Kidney epithelial cell (primary cell): ENCODE measurements at regions not wholly inside any gene's neighbourhood (a gene's known extent, or its start where the extent isn't known, plus 50 kb on each side); places are given as distances from the start of the nearest gene placed in this dataset.
A peak's percentile ranks its signal among the peaks of the same experiment; 100 is the strongest.

Experiments used
- DNase-seq: peaks from one replicate; pipeline ENCODE4 v3.0.0-alpha.2; 2010; ENCODE audit warnings: low read depth
- H3K27me3 ChIP-seq: 2 replicates; pipeline ENCODE4 v1.6.0; 2011; ENCODE audit warnings: low read length; ENCODE audit not compliant: control insufficient read depth, insufficient read depth
- H3K36me3 ChIP-seq: 2 replicates; pipeline ENCODE4 v1.5.1; 2011; ENCODE audit warnings: low read length; ENCODE audit not compliant: control insufficient read depth, insufficient read depth
- H3K4me3 ChIP-seq: 2 replicates; pipeline ENCODE4 v1.5.1; 2011; ENCODE audit warnings: low read depth, mild to moderate bottlenecking, control low read depth, low read length
- CTCF ChIP-seq: IDR thresholded peaks from 2 replicates; pipeline ENCODE4 v1.5.1; 2011; ENCODE audit warnings: mild to moderate bottlenecking, moderate library complexity, low read length, control low read depth, inconsistent platforms; ENCODE audit not compliant: insufficient read depth, poor library complexity, severe bottlenecking

GRCh38 chr2:8086796-8087479, 594.9 kb upstream of the ID2 start:
- no peak for TF ChIP-seq CTCF
- peak; percentile 98 for DNase-seq
- no peak overlapping the region for H3K4me3 ChIP-seq
- H3K27me3 ChIP-seq: no peaks in the 10 kb centered on the region
- no peaks in the 10 kb centered on the region for H3K36me3 ChIP-seq

GRCh38 chr2:8087480-8087840, 594.4 kb upstream of the ID2 start:
- no peaks in the 10 kb centered on the region for H3K27me3 ChIP-seq
- TF ChIP-seq CTCF: no peak
- no peak overlapping the region for H3K4me3 ChIP-seq
- no peaks in the 10 kb centered on the region for H3K36me3 ChIP-seq
- DNase-seq: no peak

- Histone ChIP-seq H3K4me3 (no peak overlapping the region), H3K27me3 (no peaks in the 10 kb centered on the region), H3K36me3 (no peaks in the 10 kb centered on the region)
- DNase-seq: no peak
- TF ChIP-seq CTCF: no peak
Measured at GRCh38 chr2:8088810-8089209, 593.0 kb upstream of the ID2 start.

GRCh38 chr2:8089596-8089995, 592.3 kb upstream of the ID2 start:
- Histone ChIP-seq H3K4me3 (no peak overlapping the region), H3K27me3 (no peaks in the 10 kb centered on the region), H3K36me3 (no peaks in the 10 kb centered on the region)
- DNase-seq: no peak
- no peak for TF ChIP-seq CTCF

GRCh38 chr2:8090748-8091700, 590.8 kb upstream of the ID2 start:
- H3K27me3 ChIP-seq: no peaks in the 10 kb centered on the region
- H3K36me3 ChIP-seq: no peaks in the 10 kb centered on the region
- no peak overlapping the region for H3K4me3 ChIP-seq
- DNase-seq: peak; percentile 69
- no peak for TF ChIP-seq CTCF

- TF ChIP-seq CTCF: no peak
- no peaks in the 10 kb centered on the region for H3K36me3 ChIP-seq
- no peak for DNase-seq
- no peaks in the 10 kb centered on the region for H3K27me3 ChIP-seq
- no peak overlapping the region for H3K4me3 ChIP-seq
Measured at GRCh38 chr2:8094526-8094925, 587.3 kb upstream of the ID2 start.
